HEK293 (cell line): ENCODE measurements at regions not wholly inside any gene's neighbourhood (a gene's known extent, or its start where the extent isn't known, plus 50 kb on each side); places are given as distances from the start of the nearest gene placed in this dataset.

Experiments
- CTCF ChIA-PET: fragments of 350-600 bp; formaldehyde crosslinking; extraction: SDS; loops from one replicate; lab custom pipeline; 2021; ENCODE audit warnings: antibody characterized with exemption; lab: Yijun Ruan, JAX
- POLR2A ChIA-PET: fragments of 300-600 bp; formaldehyde crosslinking; extraction: SDS; loops from one replicate; lab custom pipeline; 2020; ENCODE audit warnings: antibody characterized with exemption, inconsistent platforms; lab: Yijun Ruan, JAX
- H3K27ac ChIP-seq: fragments of 200-500 bp; sonication (Bioruptor generic); 2 replicates; pipeline ENCODE4 v1.5.1; 2014; ENCODE audit warnings: low read depth, low read length, control low read depth, inconsistent platforms; ENCODE audit errors: extremely low read depth
- H3K36me3 ChIP-seq, 2 experiments: fragments of 200-500 bp in 1 of 2; sonication (Bioruptor generic) in 1 of 2; 1 replicate in 1 of 2; 2 replicates in 1 of 2; pipeline ENCODE4 v1.5.1; 2014 to 2017; ENCODE audit warnings: inconsistent platforms in 2 of 2, low read length in 2 of 2; ENCODE audit not compliant: control insufficient read depth in 2 of 2, insufficient read depth in 1 of 2
- H3K4me1 ChIP-seq: fragments of 200-500 bp; sonication (Bioruptor generic); 2 replicates; pipeline ENCODE4 v1.5.1; 2014; ENCODE audit warnings: mild to moderate bottlenecking, low read length, inconsistent platforms; ENCODE audit not compliant: control insufficient read depth, insufficient read depth
- H3K4me3 ChIP-seq: 2 replicates; pipeline ENCODE4 v1.5.1; 2011; ENCODE audit warnings: low read depth, mild to moderate bottlenecking, control low read depth, low read length, moderate library complexity
- H3K9me3 ChIP-seq: fragments of 200-500 bp; sonication (Bioruptor generic); 2 replicates; pipeline ENCODE4 v1.5.1; 2014; ENCODE audit warnings: low read depth, low read length, inconsistent platforms; ENCODE audit not compliant: control insufficient read depth, insufficient read depth
- HOXC10 ChIP-seq: sonication (generic); formaldehyde crosslinking; IDR thresholded peaks from 2 replicates; pipeline ENCODE4 v1.8.1; 2023; ENCODE audit warnings: mild to moderate bottlenecking, missing genetic modification reagents
- IKZF3 ChIP-seq: fragments of 450-650 bp; IDR thresholded peaks from 2 replicates; pipeline ENCODE4 v1.5.0; 2018; ENCODE audit warnings: missing biosample characterization, mild to moderate bottlenecking, missing genetic modification characterization, moderate library complexity
- PRDM1 ChIP-seq: fragments of 450-650 bp; formaldehyde crosslinking; IDR thresholded peaks from 2 replicates; pipeline ENCODE4; 2016; ENCODE audit warnings: missing biosample characterization, missing genetic modification characterization
- SP2 ChIP-seq: fragments of 450-650 bp; formaldehyde crosslinking; IDR thresholded peaks from 2 replicates; pipeline ENCODE4 v1.5.1; 2016; ENCODE audit warnings: missing biosample characterization, missing genetic modification characterization
- WT1 ChIP-seq: fragments of 450-650 bp; formaldehyde crosslinking; IDR thresholded peaks from 2 replicates; pipeline ENCODE4 v1.5.1; 2016; ENCODE audit warnings: missing biosample characterization, missing genetic modification characterization
- YY1 ChIP-seq: fragments of 450-650 bp; formaldehyde crosslinking; IDR thresholded peaks from 2 replicates; pipeline ENCODE4 v1.5.1; 2018; ENCODE audit warnings: missing biosample characterization, missing genetic modification characterization
- ZBTB17 ChIP-seq: fragments of 450-650 bp; formaldehyde crosslinking; IDR thresholded peaks from 2 replicates; pipeline ENCODE4 v1.5.1; 2016; ENCODE audit warnings: missing biosample characterization, missing genetic modification characterization
- ZNF114 ChIP-seq: fragments of 450-650 bp; formaldehyde crosslinking; IDR thresholded peaks from 2 replicates; pipeline ENCODE4 v1.5.0; 2017; ENCODE audit warnings: missing biosample characterization, missing genetic modification characterization
- ZNF133 ChIP-seq: fragments of 450-650 bp; formaldehyde crosslinking; IDR thresholded peaks from 2 replicates; pipeline ENCODE4 v1.5.1; 2016; ENCODE audit warnings: missing biosample characterization, missing genetic modification characterization
- ZNF239 ChIP-seq: fragments of 450-650 bp; formaldehyde crosslinking; IDR thresholded peaks from 2 replicates; pipeline ENCODE4 v1.5.1; 2016; ENCODE audit warnings: missing biosample characterization, missing genetic modification characterization
- ZNF311 ChIP-seq: fragments of 450-650 bp; formaldehyde crosslinking; IDR thresholded peaks from 2 replicates; pipeline ENCODE4 v1.5.1; 2017; ENCODE audit warnings: missing biosample characterization, missing genetic modification characterization, borderline replicate concordance
- ZNF335 ChIP-seq: fragments of 450-650 bp; formaldehyde crosslinking; conservative IDR thresholded peaks from 2 replicates; pipeline ENCODE4 v1.5.1; 2016; ENCODE audit warnings: missing biosample characterization, missing genetic modification characterization
- ZNF341 ChIP-seq: fragments of 450-650 bp; formaldehyde crosslinking; IDR thresholded peaks from 2 replicates; pipeline ENCODE4; 2016; ENCODE audit warnings: low read depth, missing biosample characterization, missing genetic modification characterization
- ZNF366 ChIP-seq: fragments of 450-650 bp; formaldehyde crosslinking; conservative IDR thresholded peaks from 2 replicates; pipeline ENCODE4 v1.5.1; 2016; ENCODE audit warnings: missing biosample characterization, missing genetic modification characterization
- ZNF404 ChIP-seq: fragments of 450-650 bp; formaldehyde crosslinking; IDR thresholded peaks from 2 replicates; pipeline ENCODE4 v1.5.1; 2017; ENCODE audit warnings: missing biosample characterization, missing genetic modification characterization
- ZNF48 ChIP-seq: fragments of 450-650 bp; formaldehyde crosslinking; IDR thresholded peaks from 2 replicates; pipeline ENCODE4 v1.5.1; 2016; ENCODE audit warnings: missing biosample characterization, missing genetic modification characterization
- ZNF549 ChIP-seq: fragments of 450-650 bp; IDR thresholded peaks from 2 replicates; pipeline ENCODE4 v1.5.1; 2018; ENCODE audit warnings: missing biosample characterization, missing genetic modification characterization, mild to moderate bottlenecking, inconsistent platforms, moderate library complexity
- ZNF610 ChIP-seq: fragments of 450-650 bp; formaldehyde crosslinking; IDR thresholded peaks from 2 replicates; pipeline ENCODE4 v1.5.1; 2016; ENCODE audit warnings: missing biosample characterization, missing genetic modification characterization, borderline replicate concordance
- ZNF747 ChIP-seq: fragments of 450-650 bp; formaldehyde crosslinking; IDR thresholded peaks from 2 replicates; pipeline ENCODE4 v1.5.1; 2016; ENCODE audit warnings: missing biosample characterization, missing genetic modification characterization
- ZNF777 ChIP-seq: fragments of 450-650 bp; formaldehyde crosslinking; IDR thresholded peaks from 2 replicates; pipeline ENCODE4 v1.5.1; 2017; ENCODE audit warnings: missing biosample characterization, missing genetic modification characterization, borderline replicate concordance
- ZNF830 ChIP-seq: fragments of 450-650 bp; IDR thresholded peaks from 2 replicates; pipeline ENCODE4 v1.5.0; 2018; ENCODE audit warnings: missing biosample characterization, missing genetic modification characterization, low read depth, mild to moderate bottlenecking, moderate library complexity
- TF ChIP-seq, protein P1 (sequence below): fragments of 450-650 bp; formaldehyde crosslinking; IDR thresholded peaks from 2 replicates; pipeline ENCODE4 v1.5.1; 2017; ENCODE audit warnings: missing biosample characterization, missing genetic modification characterization
- TF ChIP-seq, protein P2 (sequence below): fragments of 450-650 bp; formaldehyde crosslinking; IDR thresholded peaks from 2 replicates; pipeline ENCODE4 v1.5.1; 2016; ENCODE audit warnings: missing biosample characterization, missing genetic modification characterization, low read depth
- TF ChIP-seq, protein P3 (sequence below): fragments of 450-650 bp; formaldehyde crosslinking; IDR thresholded peaks from 2 replicates; pipeline ENCODE4 v1.5.1; 2016; ENCODE audit warnings: missing biosample characterization, missing genetic modification characterization

DNA sequence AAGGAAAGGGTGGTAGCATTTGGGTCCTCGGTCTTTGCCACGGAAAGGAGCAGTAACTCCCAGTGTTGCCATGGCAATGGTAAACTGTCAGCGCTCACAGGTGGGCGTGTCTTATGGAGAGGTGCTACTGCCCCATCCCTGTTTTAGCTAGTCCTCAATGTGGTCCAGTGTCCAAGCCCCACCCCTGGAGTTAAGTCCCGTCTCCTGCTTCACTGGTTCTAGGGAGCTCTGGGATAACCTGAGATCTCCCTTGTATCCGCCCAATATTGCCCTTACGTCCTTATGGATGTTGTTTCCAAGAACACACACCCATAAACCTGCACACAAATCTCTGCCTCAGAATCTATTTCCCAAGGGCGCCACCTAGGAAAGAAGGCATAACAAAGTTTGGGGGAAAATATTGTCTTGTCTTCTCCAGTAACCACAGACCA, 64.2 kb downstream of the SPRING1 start (continued):
- TF ChIP-seq, protein P1, sequence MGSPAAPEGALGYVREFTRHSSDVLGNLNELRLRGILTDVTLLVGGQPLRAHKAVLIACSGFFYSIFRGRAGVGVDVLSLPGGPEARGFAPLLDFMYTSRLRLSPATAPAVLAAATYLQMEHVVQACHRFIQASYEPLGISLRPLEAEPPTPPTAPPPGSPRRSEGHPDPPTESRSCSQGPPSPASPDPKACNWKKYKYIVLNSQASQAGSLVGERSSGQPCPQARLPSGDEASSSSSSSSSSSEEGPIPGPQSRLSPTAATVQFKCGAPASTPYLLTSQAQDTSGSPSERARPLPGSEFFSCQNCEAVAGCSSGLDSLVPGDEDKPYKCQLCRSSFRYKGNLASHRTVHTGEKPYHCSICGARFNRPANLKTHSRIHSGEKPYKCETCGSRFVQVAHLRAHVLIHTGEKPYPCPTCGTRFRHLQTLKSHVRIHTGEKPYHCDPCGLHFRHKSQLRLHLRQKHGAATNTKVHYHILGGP (tag by site-specific recombination), result 0 out of 2 replicates have a peak, but pooled peaks have one; percentile 6
- TF ChIP-seq WT1 (no peak), ZNF133 (no peak), ZNF777 (no peak), SP2 (tag by site-specific recombination) (no peak), ZNF747 (tag by site-specific recombination) (no peak), ZNF311 (no peak), ZNF341 (tag by site-specific recombination) (no peak)

DNA sequence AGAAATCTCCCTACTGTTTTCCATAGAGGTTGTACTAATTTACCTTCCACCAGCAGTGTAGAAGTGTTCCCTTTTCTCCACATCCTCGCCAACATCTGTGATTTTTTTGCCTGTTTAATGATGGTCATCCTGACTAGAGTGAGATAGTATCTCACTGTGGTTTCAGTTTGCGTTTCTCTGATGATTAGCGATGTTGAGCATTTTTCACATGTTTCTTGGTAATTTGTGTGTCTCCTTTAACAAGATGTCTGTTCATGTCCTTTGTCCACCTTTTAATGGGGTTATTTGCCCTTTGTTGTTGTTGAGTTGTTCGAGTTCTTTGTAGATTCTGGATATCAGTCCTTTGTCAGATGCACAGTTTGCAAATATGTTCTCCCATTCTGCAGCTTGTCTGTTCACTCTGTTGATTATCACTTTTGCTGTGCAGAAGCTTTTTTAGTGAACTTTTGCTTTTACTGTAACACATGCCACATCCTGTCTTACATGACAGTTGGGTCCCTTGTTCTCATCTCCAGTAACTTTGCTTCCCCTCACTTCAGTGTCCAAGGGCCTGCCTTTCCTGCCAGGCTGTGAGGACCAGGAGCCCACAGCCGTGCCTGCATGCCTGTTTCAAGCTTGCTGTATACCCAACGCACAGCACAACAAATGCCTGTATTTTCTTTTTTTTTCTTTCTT, 64.9 kb downstream of the SPRING1 start:
- CTCF ChIA-PET, result interaction anchor here (0.7 to 1.8 kb wide), 7 partner anchors 47 to 501 kb away, joined by 3 to 4 read pairs (median 3); no protein-coding TSS in a partner anchor
- Histone ChIP-seq H3K36me3 (no peaks in the 10 kb centered on the region), H3K27ac (no peak overlapping the region)

DNA sequence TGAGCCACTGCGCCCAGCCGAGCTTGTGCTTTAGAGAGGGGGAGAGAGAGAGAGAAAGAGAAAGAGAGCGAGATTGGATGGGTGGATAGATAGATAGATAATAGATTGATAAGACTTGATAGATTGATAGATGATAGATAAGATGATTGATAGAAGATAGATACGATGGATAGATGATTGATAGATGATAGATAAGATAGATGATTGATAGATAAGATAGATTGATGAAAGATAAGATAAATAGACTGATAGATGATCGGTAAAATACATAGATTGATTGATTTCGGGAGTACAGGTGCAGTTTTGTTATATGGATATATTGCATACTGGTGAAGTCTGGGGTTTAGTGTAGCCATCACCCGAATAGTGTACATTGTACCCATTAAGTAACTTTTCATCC, 65.9 kb downstream of the SPRING1 start:
- H3K36me3 ChIP-seq, result no peaks in the 10 kb centered on the region
- ChIA-PET POLR2A (no interaction called here), CTCF (interaction anchor here (0.6 to 0.7 kb wide), 4 partner anchors 26 to 149 kb away, joined by 3 to 4 read pairs (median 3); no protein-coding TSS in a partner anchor)
- no peak overlapping the region for H3K27ac ChIP-seq
- H3K4me3 ChIP-seq, result no peak overlapping the region
- H3K9me3 ChIP-seq, result no peaks in the 10 kb centered on the region
- no peak for TF ChIP-seq ZNF610
- TF ChIP-seq, protein P2, sequence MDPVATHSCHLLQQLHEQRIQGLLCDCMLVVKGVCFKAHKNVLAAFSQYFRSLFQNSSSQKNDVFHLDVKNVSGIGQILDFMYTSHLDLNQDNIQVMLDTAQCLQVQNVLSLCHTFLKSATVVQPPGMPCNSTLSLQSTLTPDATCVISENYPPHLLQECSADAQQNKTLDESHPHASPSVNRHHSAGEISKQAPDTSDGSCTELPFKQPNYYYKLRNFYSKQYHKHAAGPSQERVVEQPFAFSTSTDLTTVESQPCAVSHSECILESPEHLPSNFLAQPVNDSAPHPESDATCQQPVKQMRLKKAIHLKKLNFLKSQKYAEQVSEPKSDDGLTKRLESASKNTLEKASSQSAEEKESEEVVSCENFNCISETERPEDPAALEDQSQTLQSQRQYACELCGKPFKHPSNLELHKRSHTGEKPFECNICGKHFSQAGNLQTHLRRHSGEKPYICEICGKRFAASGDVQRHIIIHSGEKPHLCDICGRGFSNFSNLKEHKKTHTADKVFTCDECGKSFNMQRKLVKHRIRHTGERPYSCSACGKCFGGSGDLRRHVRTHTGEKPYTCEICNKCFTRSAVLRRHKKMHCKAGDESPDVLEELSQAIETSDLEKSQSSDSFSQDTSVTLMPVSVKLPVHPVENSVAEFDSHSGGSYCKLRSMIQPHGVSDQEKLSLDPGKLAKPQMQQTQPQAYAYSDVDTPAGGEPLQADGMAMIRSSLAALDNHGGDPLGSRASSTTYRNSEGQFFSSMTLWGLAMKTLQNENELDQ (tag by site-specific recombination), result no peak
- no peak for TF ChIP-seq HOXC10
- TF ChIP-seq ZNF830 (tag by site-specific recombination), result no peak
- TF ChIP-seq WT1, result no peak
- no peak for TF ChIP-seq YY1 (tag by site-specific recombination)
- 0 out of 2 replicates have a peak, but pooled peaks have one; percentile 15 for TF ChIP-seq ZNF366 (tag by site-specific recombination)
- no peak for TF ChIP-seq ZNF239 (tag by site-specific recombination)
- TF ChIP-seq ZBTB17 (tag by site-specific recombination), result peak; percentile 31; the same call in 1 of the 2 replicates
- no peak for TF ChIP-seq ZNF549
- no peak for TF ChIP-seq ZNF114 (tag by site-specific recombination)
- no peak for TF ChIP-seq ZNF48 (tag by site-specific recombination)
- TF ChIP-seq IKZF3 (tag by site-specific recombination), result no peak
- no peak for TF ChIP-seq PRDM1 (tag by site-specific recombination)
- no peaks in the 10 kb centered on the region; the same call in 1 of the 2 replicates for H3K4me1 ChIP-seq

More for the DNA sequence above, 64.9 kb downstream of the SPRING1 start:
- H3K4me1 ChIP-seq, result no peaks in the 10 kb centered on the region; the same call in 1 of the 2 replicates
- H3K9me3 ChIP-seq, result no peaks in the 10 kb centered on the region
- TF ChIP-seq, protein P3, sequence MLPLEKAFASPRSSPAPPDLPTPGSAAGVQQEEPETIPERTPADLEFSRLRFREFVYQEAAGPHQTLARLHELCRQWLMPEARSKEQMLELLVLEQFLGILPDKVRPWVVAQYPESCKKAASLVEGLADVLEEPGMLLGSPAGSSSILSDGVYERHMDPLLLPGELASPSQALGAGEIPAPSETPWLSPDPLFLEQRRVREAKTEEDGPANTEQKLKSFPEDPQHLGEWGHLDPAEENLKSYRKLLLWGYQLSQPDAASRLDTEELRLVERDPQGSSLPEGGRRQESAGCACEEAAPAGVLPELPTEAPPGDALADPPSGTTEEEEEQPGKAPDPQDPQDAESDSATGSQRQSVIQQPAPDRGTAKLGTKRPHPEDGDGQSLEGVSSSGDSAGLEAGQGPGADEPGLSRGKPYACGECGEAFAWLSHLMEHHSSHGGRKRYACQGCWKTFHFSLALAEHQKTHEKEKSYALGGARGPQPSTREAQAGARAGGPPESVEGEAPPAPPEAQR (tag by site-specific recombination), result no peak
- TF ChIP-seq ZNF404, result no peak
- TF ChIP-seq ZNF335 (tag by site-specific recombination), result peak; percentile 62
- H3K4me3 ChIP-seq, result no peak overlapping the region
- POLR2A ChIA-PET, result no interaction called here
